Stomach smooth muscle (tissue), 2 donors: ENCODE measurements at regions not wholly inside any gene's neighbourhood (a gene's known extent, or its start where the extent isn't known, plus 50 kb on each side); places are given as distances from the start of the nearest gene placed in this dataset.
"Not testable (repeated sequence)": the region's sequence is repeated elsewhere in the genome, so short reads cannot be mapped to it uniquely, and the experiment has no call there.

ENCODE experiments used
- H3K27ac ChIP-seq: one replicate; pipeline ENCODE4 v1.7.0; 2013; ENCODE audit warnings: mild to moderate bottlenecking, low read length, inconsistent platforms
- H3K27me3 ChIP-seq, 2 donors: one replicate each; pipeline ENCODE4 v1.7.0; 2013; ENCODE audit warnings: low read length in 2 of 2; ENCODE audit not compliant: insufficient read depth in 2 of 2, control insufficient read depth in 1 of 2
- H3K36me3 ChIP-seq, 2 donors: one replicate each; pipeline ENCODE4 v1.7.0; 2013; ENCODE audit warnings: low read length in 2 of 2; ENCODE audit not compliant: control insufficient read depth in 2 of 2, insufficient read depth in 2 of 2
- H3K4me1 ChIP-seq: one replicate; pipeline ENCODE4 v1.7.0; 2013; ENCODE audit warnings: low read length; ENCODE audit not compliant: control insufficient read depth, insufficient read depth
- H3K4me3 ChIP-seq, 2 donors: one replicate each; pipeline ENCODE4 v1.7.0; 2013; ENCODE audit warnings: low read length in 2 of 2
- H3K9ac ChIP-seq, 2 donors: one replicate each; pipeline ENCODE4 v1.7.0; 2013; ENCODE audit warnings: low read length in 2 of 2, mild to moderate bottlenecking in 1 of 2
- H3K9me3 ChIP-seq, 2 donors: one replicate each; pipeline ENCODE4 v1.7.0; 2013; ENCODE audit warnings: low read length in 2 of 2; ENCODE audit not compliant: control insufficient read depth in 2 of 2
- donor health status: healthy.
- donor health status: Pancreatic carcinoma.

- H3K9me3 ChIP-seq: no peaks in the 10 kb centered on the region
- H3K4me1 ChIP-seq: no peaks in the 10 kb centered on the region
- no peak overlapping the region for H3K9ac ChIP-seq
- H3K27ac ChIP-seq: no peak overlapping the region
- no peaks in the 10 kb centered on the region for H3K36me3 ChIP-seq
- no peak overlapping the region for H3K4me3 ChIP-seq
- no peaks in the 10 kb centered on the region for H3K27me3 ChIP-seq
Observed at GRCh38 chr13:73810647-73811046, 323.6 kb downstream of the KLF12 start.

DNA sequence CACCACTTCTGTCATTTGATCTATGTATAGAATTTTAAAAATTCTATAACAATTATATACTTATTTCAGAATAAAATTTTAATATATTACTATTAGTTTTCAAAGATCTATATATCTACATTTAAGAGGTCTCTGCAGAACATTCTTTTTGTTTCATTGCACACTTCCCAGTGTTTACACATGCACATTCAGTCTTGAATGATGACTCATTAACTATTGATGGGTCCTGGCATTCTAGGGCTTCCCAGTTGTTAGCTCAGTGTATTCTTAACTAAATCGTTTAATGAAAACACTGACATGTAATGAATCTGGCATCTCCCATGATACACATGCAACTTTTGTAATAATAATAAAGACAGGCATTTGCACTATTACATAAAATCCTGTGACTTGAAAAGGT, 324.6 kb downstream of the KLF12 start:
- Histone ChIP-seq H3K27ac (no peak overlapping the region), H3K9me3 (no peaks in the 10 kb centered on the region), H3K4me3 (no peak overlapping the region), H3K36me3 (no peaks in the 10 kb centered on the region), H3K9ac (no peak overlapping the region), H3K27me3 (no peaks in the 10 kb centered on the region), H3K4me1 (no peaks in the 10 kb centered on the region)

DNA sequence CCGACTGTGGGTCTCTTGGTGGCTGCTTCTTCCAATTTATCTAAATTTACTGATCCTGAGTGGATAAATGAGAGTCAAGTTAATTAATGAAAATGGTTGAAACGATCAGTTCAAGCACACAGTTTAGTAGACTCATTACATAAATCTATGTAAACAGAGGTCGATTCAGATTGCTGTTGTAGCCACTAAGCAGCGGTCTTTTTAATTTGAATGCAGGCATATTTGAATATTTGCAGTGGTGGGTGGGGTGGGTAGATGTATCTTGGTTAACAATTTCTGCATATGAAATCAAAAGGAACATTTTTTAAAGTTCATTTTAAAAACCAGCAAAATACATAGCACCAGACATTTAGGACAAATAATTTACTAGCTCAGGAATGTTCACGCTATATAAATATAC, 325.9 kb downstream of the KLF12 start:
- no peaks in the 10 kb centered on the region for H3K9me3 ChIP-seq
- H3K27ac ChIP-seq: no peak overlapping the region
- H3K9ac ChIP-seq: no peak overlapping the region
- no peaks in the 10 kb centered on the region for H3K36me3 ChIP-seq
- H3K4me3 ChIP-seq: no peak overlapping the region
- no peaks in the 10 kb centered on the region for H3K27me3 ChIP-seq
- no peaks in the 10 kb centered on the region for H3K4me1 ChIP-seq

DNA sequence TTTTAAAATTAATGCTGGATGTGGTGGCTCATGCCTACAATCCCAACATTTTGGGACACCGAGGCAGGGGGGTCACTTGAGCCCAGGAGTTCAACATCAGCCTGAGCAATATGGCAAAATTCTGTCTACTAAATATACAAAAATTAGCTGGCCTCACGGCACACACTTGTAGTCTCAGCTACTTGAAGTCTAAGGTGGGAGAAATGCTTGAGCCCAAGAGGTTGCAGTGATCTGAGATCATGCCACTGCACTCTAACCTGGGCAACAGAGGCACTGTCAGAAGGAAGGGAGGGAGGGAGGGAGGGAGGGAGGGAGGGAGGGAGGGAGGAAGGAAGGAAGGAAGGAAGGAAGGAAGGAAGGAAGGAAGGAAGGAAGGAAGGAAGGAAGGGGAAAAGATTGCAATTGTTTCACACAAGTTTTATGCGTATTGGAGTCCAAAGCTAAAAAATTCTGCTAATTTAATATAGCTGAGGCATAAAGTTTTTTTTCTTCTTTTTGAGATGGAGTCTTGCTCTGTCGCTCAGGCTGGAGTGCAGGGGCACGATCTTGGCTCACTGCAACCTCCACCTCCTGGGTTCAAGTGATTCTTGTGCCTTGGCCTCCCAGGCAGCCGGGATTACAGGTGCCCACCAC, 328.8 kb downstream of the KLF12 start:
- not testable (repeated sequence) for H3K9me3 ChIP-seq, H3K4me3 ChIP-seq, H3K36me3 ChIP-seq, H3K27ac ChIP-seq, H3K9ac ChIP-seq, H3K4me1 ChIP-seq, H3K27me3 ChIP-seq

GRCh38 chr13:73803997-73804396, 330.2 kb downstream of the KLF12 start:
- no peaks in the 10 kb centered on the region for H3K27me3 ChIP-seq
- H3K4me1 ChIP-seq: no peaks in the 10 kb centered on the region
- no peak overlapping the region for H3K4me3 ChIP-seq
- H3K9me3 ChIP-seq: peaks cover 0 to under 1% of the 10 kb centered on the region in 2 donors
- no peaks in the 10 kb centered on the region for H3K36me3 ChIP-seq
- no peak overlapping the region for H3K27ac ChIP-seq
- no peak overlapping the region for H3K9ac ChIP-seq

GRCh38 chr13:73800011-73800410, 334.2 kb downstream of the KLF12 start:
- no peaks in the 10 kb centered on the region for H3K36me3 ChIP-seq
- no peak overlapping the region for H3K27ac ChIP-seq
- H3K9me3 ChIP-seq: peaks cover 0 to 2% of the 10 kb centered on the region in 2 donors
- no peaks in the 10 kb centered on the region for H3K4me1 ChIP-seq
- no peaks in the 10 kb centered on the region for H3K27me3 ChIP-seq
- no peak overlapping the region for H3K9ac ChIP-seq
- no peak overlapping the region for H3K4me3 ChIP-seq

DNA sequence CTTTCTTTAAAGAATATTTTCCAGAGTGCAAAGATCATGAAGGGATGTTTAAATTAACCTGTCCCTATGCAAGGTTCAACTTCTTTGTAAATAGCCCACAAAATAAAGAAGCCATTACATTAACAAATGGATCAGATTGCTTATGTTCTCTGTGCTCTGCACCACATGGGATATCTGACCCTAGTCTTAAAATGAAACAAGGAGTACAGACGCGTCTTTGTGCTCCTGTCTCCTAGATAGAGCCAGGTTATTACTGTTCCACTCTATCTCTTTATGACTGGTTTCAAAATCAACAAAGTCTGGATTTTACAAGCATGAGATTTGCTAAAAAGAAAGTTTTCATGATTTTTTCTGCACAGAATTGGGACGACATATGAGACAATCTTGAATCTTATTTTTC, 339.4 kb downstream of the KLF12 start:
- Histone ChIP-seq H3K9me3 (peaks cover 0 to 2% of the 10 kb centered on the region in 2 donors), H3K4me3 (no peak overlapping the region), H3K27ac (no peak overlapping the region), H3K9ac (no peak overlapping the region), H3K36me3 (no peaks in the 10 kb centered on the region), H3K27me3 (no peaks in the 10 kb centered on the region), H3K4me1 (no peaks in the 10 kb centered on the region)

- Histone ChIP-seq H3K27ac (no peak overlapping the region), H3K4me3 (no peak overlapping the region), H3K9ac (no peak overlapping the region), H3K4me1 (no peaks in the 10 kb centered on the region), H3K27me3 (no peaks in the 10 kb centered on the region), H3K9me3 (no peaks in the 10 kb centered on the region), H3K36me3 (no peaks in the 10 kb centered on the region)
Observed at GRCh38 chr13:73793361-73793760, 340.8 kb downstream of the KLF12 start.

DNA sequence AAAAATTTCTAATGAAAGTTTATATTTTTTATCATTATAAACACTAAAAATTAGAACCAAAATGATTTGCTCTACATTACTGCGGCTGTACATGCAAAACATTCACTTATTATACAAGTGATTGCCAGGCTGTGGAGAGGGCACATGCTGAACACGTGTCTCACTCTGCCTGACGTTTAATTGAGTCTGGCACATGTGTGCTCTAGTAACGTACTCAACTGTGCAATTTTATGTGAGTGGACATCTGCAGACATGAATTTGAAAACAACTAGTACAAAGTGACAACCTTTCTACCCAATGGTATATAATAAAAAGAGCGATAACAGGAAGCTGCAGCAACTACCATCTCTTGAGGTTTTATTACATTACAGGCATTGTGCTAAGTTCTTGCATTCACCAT, 341.4 kb downstream of the KLF12 start:
- no peaks in the 10 kb centered on the region for H3K4me1 ChIP-seq

GRCh38 chr13:73782450-73783449, 351.5 kb downstream of the KLF12 start:
- H3K4me1 ChIP-seq: peaks cover 6% of the 10 kb centered on the region
- H3K27ac ChIP-seq: no peak overlapping the region
- H3K36me3 ChIP-seq: no peaks in the 10 kb centered on the region
- no peaks in the 10 kb centered on the region for H3K9me3 ChIP-seq
- peak overlapping the region in 1 of 2 donors; percentile 9 for H3K4me3 ChIP-seq
- no peak overlapping the region for H3K9ac ChIP-seq
- no peaks in the 10 kb centered on the region for H3K27me3 ChIP-seq

More for the DNA sequence above, 341.4 kb downstream of the KLF12 start:
- Histone ChIP-seq H3K4me3 (no peak overlapping the region), H3K9ac (no peak overlapping the region), H3K36me3 (no peaks in the 10 kb centered on the region), H3K27me3 (no peaks in the 10 kb centered on the region), H3K9me3 (no peaks in the 10 kb centered on the region), H3K27ac (no peak overlapping the region)

GRCh38 chr13:73781384-73781783, 352.8 kb downstream of the KLF12 start:
- peaks cover 10% of the 10 kb centered on the region for H3K4me1 ChIP-seq
- no peak overlapping the region for H3K27ac ChIP-seq
- H3K36me3 ChIP-seq: no peaks in the 10 kb centered on the region
- H3K4me3 ChIP-seq: no peak overlapping the region
- H3K9me3 ChIP-seq: no peaks in the 10 kb centered on the region
- no peaks in the 10 kb centered on the region for H3K27me3 ChIP-seq
- no peak overlapping the region for H3K9ac ChIP-seq
